Upper lobe of right lung (tissue), 1 donor: ENCODE measurements at regions not wholly inside any gene's neighbourhood (a gene's known extent, or its start where the extent isn't known, plus 50 kb on each side); places are given as distances from the start of the nearest gene placed in this dataset.

Experiments
- ATAC-seq: fragments of 200-7000 bp; cut with Tn5 transposase; one replicate; pipeline ENCODE4 v1.9.1; 2020; ENCODE audit warnings: mild to moderate bottlenecking, moderate library complexity
- DNase-seq: peaks from one replicate; pipeline ENCODE4 v3.0.0-alpha.2; 2020
- H3K27ac ChIP-seq: fragments of 200-600 bp; one replicate; pipeline ENCODE4 v1.8.0; 2022
- H3K27me3 ChIP-seq: fragments of 200-600 bp; one replicate; pipeline ENCODE4 v1.8.0; 2022; ENCODE audit warnings: mild to moderate bottlenecking
- H3K36me3 ChIP-seq: fragments of 200-600 bp; one replicate; pipeline ENCODE4 v1.8.0; 2022
- H3K4me1 ChIP-seq: fragments of 200-600 bp; one replicate; pipeline ENCODE4 v1.8.0; 2022
- H3K4me3 ChIP-seq: fragments of 200-600 bp; one replicate; pipeline ENCODE4 v1.8.0; 2022; ENCODE audit warnings: mild to moderate bottlenecking
- H3K9me3 ChIP-seq: fragments of 200-600 bp; one replicate; pipeline ENCODE4 v1.8.0; 2022
- CTCF ChIP-seq: fragments of 200-600 bp; IDR thresholded peaks from one replicate; pipeline ENCODE4 v1.8.0; 2022; ENCODE audit warnings: antibody characterized with exemption
- intact Hi-C: fragments of 100-400 bp; cut with DNase I; formaldehyde crosslinking; loops from one replicate; pipeline ENCODE4 v1.11.0; 2022
- donor health status: DM: no; HTN: yes; CAD: no; lungs with severe emphysema.

- intact Hi-C loops: no loop called here
- no peaks in the 10 kb centered on the region for H3K36me3 ChIP-seq
- H3K4me1 ChIP-seq: peaks cover 16% of the 10 kb centered on the region
- no peak overlapping the region for H3K4me3 ChIP-seq
- no peak for ATAC-seq
- H3K9me3 ChIP-seq: no peaks in the 10 kb centered on the region
- H3K27me3 ChIP-seq: no peaks in the 10 kb centered on the region
- H3K27ac ChIP-seq: no peak overlapping the region
- TF ChIP-seq CTCF: no peak
- DNase-seq: no peak
These were observed 272.2 kb downstream of the NDUFA10 start for GRCh38 chr2:239752951-239753350.

GRCh38 chr2:239751679-239752355 lies 273.3 kb downstream of the NDUFA10 start:
- no peak overlapping the region for H3K27ac ChIP-seq

GRCh38 chr2:239750929-239751678 lies 274.0 kb downstream of the NDUFA10 start:
- intact Hi-C loops: no loop called here
- no peak for TF ChIP-seq CTCF
- DNase-seq (no peak), ATAC-seq (no peak)
- Histone ChIP-seq H3K9me3 (no peaks in the 10 kb centered on the region), H3K36me3 (no peaks in the 10 kb centered on the region), H3K4me3 (no peak overlapping the region), H3K27ac (no peak overlapping the region), H3K27me3 (no peaks in the 10 kb centered on the region), H3K4me1 (peaks cover 11% of the 10 kb centered on the region)

More at GRCh38 chr2:239751679-239752355, 273.3 kb downstream of the NDUFA10 start:
- peak; percentile 63 for ATAC-seq
- Histone ChIP-seq H3K4me3 (no peak overlapping the region), H3K36me3 (no peaks in the 10 kb centered on the region), H3K9me3 (no peaks in the 10 kb centered on the region), H3K27me3 (no peaks in the 10 kb centered on the region), H3K4me1 (peaks cover 16% of the 10 kb centered on the region)
- intact Hi-C loops: no loop called here
- no peak for TF ChIP-seq CTCF
- DNase-seq: no peak

- Histone ChIP-seq H3K27me3 (no peaks in the 10 kb centered on the region), H3K36me3 (no peaks in the 10 kb centered on the region), H3K9me3 (no peaks in the 10 kb centered on the region), H3K4me3 (no peak overlapping the region), H3K4me1 (peaks cover 11% of the 10 kb centered on the region), H3K27ac (no peak overlapping the region)
- ATAC-seq (no peak), DNase-seq (no peak)
- TF ChIP-seq CTCF: no peak
- intact Hi-C loops: no loop called here
These were observed 274.9 kb downstream of the NDUFA10 start for GRCh38 chr2:239750045-239750835.

GRCh38 chr2:239749272-239749873 lies 275.8 kb downstream of the NDUFA10 start:
- Histone ChIP-seq H3K36me3 (no peaks in the 10 kb centered on the region), H3K27ac (no peak overlapping the region), H3K4me3 (no peak overlapping the region), H3K4me1 (peaks cover 11% of the 10 kb centered on the region), H3K9me3 (no peaks in the 10 kb centered on the region), H3K27me3 (no peaks in the 10 kb centered on the region)
- intact Hi-C loops: no loop called here
- no peak for ATAC-seq
- no peak for DNase-seq
- TF ChIP-seq CTCF: no peak
